Lower leg skin (tissue), 3 donors: ENCODE measurements at regions not wholly inside any gene's neighbourhood (a gene's known extent, or its start where the extent isn't known, plus 50 kb on each side); places are given as distances from the start of the nearest gene placed in this dataset.

Source experiments
- CTCF ChIP-seq, 3 donors: fragments of 450-650 bp; IDR thresholded peaks; one replicate each; pipeline ENCODE4 v1.5.1; 2016; ENCODE audit warnings: antibody characterized with exemption in 3 of 3, mild to moderate bottlenecking in 3 of 3, moderate library complexity in 2 of 3
- POLR2A ChIP-seq, 2 donors: fragments of 450-650 bp; IDR thresholded peaks; one replicate each; pipeline ENCODE4 v1.6.1; 2016 to 2017; ENCODE audit warnings: antibody characterized with exemption in 2 of 2, mild to moderate bottlenecking in 1 of 2, moderate library complexity in 1 of 2

- TF ChIP-seq CTCF (IDR thresholded peaks at IDR 0.05) (no peak), POLR2A (IDR thresholded peaks at IDR 0.05) (no peak)
Observed at GRCh38 chr14:62470935-62471334, 574.3 kb downstream of the KCNH5 start.
